HG03558 (cell line): ENCODE measurements at regions not wholly inside any gene's neighbourhood (a gene's known extent, or its start where the extent isn't known, plus 50 kb on each side); places are given as distances from the start of the nearest gene placed in this dataset.
A peak's percentile ranks its signal among the peaks of the same experiment; 100 is the strongest.
"Not testable (repeated sequence)": the region's sequence is repeated elsewhere in the genome, so short reads cannot be mapped to it uniquely, and the experiment has no call there.

Experiments
- ATAC-seq: cut with Tn5 transposase; IDR thresholded peaks from one replicate; pipeline ENCODE4 v1.9.1; 2021; ENCODE audit warnings: moderate number of reproducible peaks; ENCODE audit not compliant: unreplicated experiment; ENCODE audit errors: extremely low read depth

- no peak for ATAC-seq
Observed at GRCh38 chr15:38112406-38112805, 140.2 kb upstream of the SPRED1 start.

GRCh38 chr15:38115121-38115520 lies 137.5 kb upstream of the SPRED1 start:
- no peak for ATAC-seq

- ATAC-seq, result no peak
Observed at GRCh38 chr15:38117781-38118180, 134.9 kb upstream of the SPRED1 start.

GRCh38 chr15:38119865-38120264 lies 132.8 kb upstream of the SPRED1 start:
- ATAC-seq, result not testable (repeated sequence)

GRCh38 chr15:38127306-38127771 lies 125.3 kb upstream of the SPRED1 start:
- ATAC-seq, result no peak

GRCh38 chr15:38128341-38128781 lies 124.3 kb upstream of the SPRED1 start:
- ATAC-seq, result no peak

- no peak for ATAC-seq
Observed at GRCh38 chr15:38128921-38129320, 123.7 kb upstream of the SPRED1 start.

DNA sequence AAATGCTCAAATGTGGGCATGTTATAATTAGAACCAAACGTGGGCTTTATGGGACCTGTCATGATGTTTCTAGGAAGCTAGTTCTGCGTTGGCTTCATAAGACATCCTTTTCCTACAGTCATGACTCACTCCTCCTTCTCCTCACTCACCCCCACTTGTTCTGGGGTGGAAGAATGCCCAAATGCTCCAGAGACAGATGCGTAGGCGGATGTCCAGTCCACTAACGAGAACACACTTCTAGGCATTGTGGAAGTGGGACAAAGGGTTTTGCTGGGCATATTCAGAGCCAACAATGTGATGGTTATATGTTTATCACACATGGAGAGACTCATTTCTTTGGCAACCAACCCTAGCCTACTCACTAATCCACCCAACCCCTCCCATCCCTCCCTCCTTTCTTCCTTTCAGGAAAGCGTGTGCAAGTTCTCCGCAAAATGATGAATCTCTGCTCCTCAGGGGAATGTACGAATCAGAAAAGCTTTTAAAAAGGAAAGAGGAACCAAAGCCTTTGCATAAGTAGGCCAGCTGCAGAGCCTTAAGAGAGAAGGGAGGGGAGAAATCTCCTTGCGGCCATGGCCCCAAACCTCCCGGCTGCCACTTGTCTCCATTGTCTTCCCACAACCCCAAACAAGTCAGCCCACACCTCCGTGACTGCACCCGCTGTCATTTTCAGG lies 123.0 kb upstream of the SPRED1 start:
- peak; percentile 47 for ATAC-seq

- ATAC-seq, result peak; percentile 3
Observed at GRCh38 chr15:38130205-38130567, 122.5 kb upstream of the SPRED1 start.

DNA sequence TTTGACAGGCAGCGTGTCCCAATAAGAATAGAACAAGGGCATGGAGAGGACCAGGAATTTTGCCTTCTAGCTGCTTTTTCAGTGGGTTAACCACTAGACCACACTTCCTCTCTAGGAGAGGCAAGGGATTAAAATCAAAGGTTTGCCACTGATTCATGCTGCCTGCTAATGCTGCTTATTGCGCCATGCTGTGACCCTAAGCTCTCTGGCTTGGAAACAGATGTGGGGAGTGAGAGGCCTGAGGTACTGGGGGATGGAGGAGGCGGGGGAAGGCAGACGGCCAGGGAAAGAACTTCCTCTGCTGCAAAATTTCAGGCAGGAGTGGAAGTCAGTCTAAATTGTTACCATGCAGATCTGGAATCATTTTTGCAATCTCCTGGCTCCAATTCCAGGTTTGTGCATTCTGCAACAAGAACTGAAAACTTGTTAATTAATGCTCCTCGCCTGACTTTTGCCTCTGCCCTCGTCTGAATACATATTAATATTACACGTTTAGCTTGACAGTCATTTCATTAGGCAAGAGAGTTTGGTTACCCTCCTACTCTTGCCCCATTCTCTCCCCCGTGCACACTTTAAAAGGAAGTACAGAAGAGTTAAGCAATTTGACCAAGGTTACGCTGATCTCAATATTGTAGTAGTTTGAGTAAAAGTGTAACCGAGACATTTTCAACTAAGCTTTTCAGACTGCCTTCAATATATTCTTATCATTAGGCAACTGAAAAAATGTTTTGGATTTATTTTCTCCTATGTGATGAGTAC lies 121.7 kb upstream of the SPRED1 start:
- no peak for ATAC-seq

- no peak for ATAC-seq
Observed at GRCh38 chr15:38134252-38134651, 118.4 kb upstream of the SPRED1 start.

DNA sequence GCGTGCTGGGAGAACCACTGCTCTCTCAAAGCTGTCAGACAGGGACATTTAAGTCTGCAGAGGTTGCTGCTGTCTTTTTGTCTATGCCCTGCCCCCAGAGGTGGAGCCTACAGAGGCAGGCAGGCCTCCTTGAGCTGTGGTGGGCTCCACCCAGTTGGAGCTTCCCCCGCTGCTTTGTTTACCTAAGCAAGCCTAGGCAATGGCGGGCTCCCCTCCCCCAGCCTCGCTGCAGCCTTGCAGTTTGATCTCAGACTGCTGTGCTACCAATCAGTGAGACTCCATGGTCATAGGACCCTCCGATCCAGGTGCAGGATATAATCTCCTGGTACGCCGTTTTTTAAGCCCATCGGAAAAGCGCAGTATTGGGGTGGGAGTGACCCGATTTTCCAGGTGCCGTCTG lies 110.4 kb upstream of the SPRED1 start:
- ATAC-seq, result not testable (repeated sequence)

GRCh38 chr15:38144921-38145320 lies 107.7 kb upstream of the SPRED1 start:
- ATAC-seq, result no peak

- no peak for ATAC-seq
Observed at GRCh38 chr15:38145651-38146111, 107.0 kb upstream of the SPRED1 start.

DNA sequence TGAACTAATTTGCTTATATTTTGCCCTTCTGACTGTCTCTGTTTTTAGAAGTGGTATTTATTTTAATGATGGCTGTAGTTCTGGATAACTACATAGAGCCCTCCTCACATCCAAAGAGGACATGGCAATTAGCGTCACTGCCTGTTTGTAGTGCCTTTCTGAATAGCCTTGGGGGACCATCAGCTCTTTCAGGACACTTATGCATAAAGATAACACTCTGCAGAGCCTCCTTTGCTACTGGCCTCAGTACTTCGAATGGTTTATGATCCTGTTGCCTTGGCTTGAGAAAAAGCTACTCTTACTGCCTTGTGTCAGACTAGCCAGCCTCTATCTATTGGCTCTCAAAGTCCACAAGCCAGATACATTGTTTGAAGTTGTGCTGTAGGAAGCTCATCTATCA lies 105.4 kb upstream of the SPRED1 start:
- ATAC-seq, result no peak

DNA sequence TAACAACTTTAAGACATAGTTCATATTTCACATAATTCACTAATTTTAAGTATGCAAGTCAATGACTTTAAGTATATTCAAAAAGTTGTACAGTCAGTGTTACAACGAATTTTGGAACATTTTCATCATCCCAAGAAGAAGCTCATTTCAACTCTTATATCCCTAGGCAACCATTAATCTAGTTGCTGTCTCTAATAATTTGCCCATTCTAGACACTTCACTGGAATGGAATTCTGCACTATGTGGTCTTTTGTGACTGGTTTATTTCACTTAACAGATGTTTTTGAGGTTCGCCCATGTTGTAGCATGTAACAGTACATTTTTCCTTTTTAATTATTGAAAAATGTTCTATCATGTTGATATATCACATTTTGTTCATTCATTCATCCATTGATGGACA lies 104.2 kb upstream of the SPRED1 start:
- ATAC-seq, result no peak

- no peak for ATAC-seq
Observed at GRCh38 chr15:38149315-38149714, 103.3 kb upstream of the SPRED1 start.

- no peak for ATAC-seq
Observed at GRCh38 chr15:38150148-38150547, 102.5 kb upstream of the SPRED1 start.

GRCh38 chr15:38150794-38151193 lies 101.8 kb upstream of the SPRED1 start:
- ATAC-seq, result no peak

GRCh38 chr15:38153781-38154180 lies 98.9 kb upstream of the SPRED1 start:
- no peak for ATAC-seq

GRCh38 chr15:38154255-38154654 lies 98.4 kb upstream of the SPRED1 start:
- no peak for ATAC-seq

DNA sequence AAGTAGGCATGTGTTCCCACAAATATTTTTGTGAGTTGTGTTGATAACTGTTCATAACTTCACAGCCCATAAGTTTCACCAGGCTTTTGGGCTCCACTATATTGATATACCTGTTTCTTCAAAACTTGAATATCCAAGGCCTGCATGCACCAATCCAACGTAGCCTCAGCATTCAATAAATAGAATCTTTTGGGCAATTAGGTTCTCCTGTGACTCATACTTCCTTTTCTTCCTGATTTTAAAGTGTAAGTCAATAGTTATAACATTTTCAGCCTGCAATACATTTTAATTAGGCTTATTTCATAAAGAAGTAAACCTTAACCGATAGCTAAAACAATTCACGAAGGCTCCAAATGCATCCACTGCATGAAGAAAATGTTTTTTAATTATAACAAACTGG lies 97.8 kb upstream of the SPRED1 start:
- no peak for ATAC-seq
